SK-N-MC (cell line): ENCODE measurements at regions not wholly inside any gene's neighbourhood (a gene's known extent, or its start where the extent isn't known, plus 50 kb on each side); places are given as distances from the start of the nearest gene placed in this dataset.
"Not testable (repeated sequence)": the region's sequence is repeated elsewhere in the genome, so short reads cannot be mapped to it uniquely, and the experiment has no call there.

Experiments used
- DNase-seq: peaks from one replicate; pipeline ENCODE4 v3.0.0-alpha.2; 2011; ENCODE audit warnings: low read depth, low spot score
- H3K27ac ChIP-seq: fragments of 200-600 bp; sonication (generic); 2 replicates; pipeline ENCODE4 v1.5.1; 2016; ENCODE audit warnings: mixed run types
- H3K36me3 ChIP-seq: fragments of 200-600 bp; sonication (generic); 2 replicates; pipeline ENCODE4 v1.6.1; 2017; ENCODE audit warnings: antibody characterized with exemption, low read length, mixed read lengths; ENCODE audit not compliant: insufficient read depth
- H3K4me3 ChIP-seq: fragments of 200-600 bp; sonication (generic); 2 replicates; pipeline ENCODE4 v1.5.1; 2016
- H3K9ac ChIP-seq: fragments of 200-600 bp; sonication (generic); 2 replicates; pipeline ENCODE4 v1.8.0; 2017; ENCODE audit warnings: mixed run types, mixed read lengths; ENCODE audit not compliant: insufficient read length
- H3K9me3 ChIP-seq: fragments of 200-600 bp; sonication (generic); 2 replicates; pipeline ENCODE4 v1.6.1; 2017; ENCODE audit warnings: low read depth, mild to moderate bottlenecking, antibody characterized with exemption, low read length, moderate library complexity, mixed read lengths
- EZH2 ChIP-seq: fragments of 200-600 bp; sonication (generic); IDR thresholded peaks from one replicate; pipeline ENCODE4 v1.6.1; 2017; ENCODE audit warnings: antibody characterized with exemption
- FOXP2 ChIP-seq: optimal IDR thresholded peaks from 2 replicates; pipeline ENCODE3; 2011; ENCODE audit warnings: mild to moderate bottlenecking, moderate library complexity; ENCODE audit not compliant: insufficient read depth; ENCODE audit errors: extremely low read length, control extremely low read depth
- POLR2AphosphoS5 ChIP-seq: IDR thresholded peaks from 2 replicates; pipeline ENCODE4 v1.6.1; 2012; ENCODE audit warnings: mild to moderate bottlenecking, low read depth, low read length, borderline replicate concordance

- Histone ChIP-seq H3K36me3 (peaks cover 33% of the 10 kb centered on the region), H3K27ac (peak overlapping the region; percentile 93), H3K9ac (no peak overlapping the region), H3K4me3 (peak overlapping the region; percentile 51), H3K9me3 (no peaks in the 10 kb centered on the region)
- TF ChIP-seq POLR2AphosphoS5 (no peak), FOXP2 (no peak), EZH2 (no peak)
- no peak for DNase-seq
Measured at GRCh38 chr14:71354801-71355200, 447.5 kb downstream of the PCNX1 start.

GRCh38 chr14:71355324-71356201 lies 448.3 kb downstream of the PCNX1 start:
- Histone ChIP-seq H3K9ac (peak overlapping the region; percentile 52), H3K4me3 (peak overlapping the region; percentile 51), H3K36me3 (peaks cover 33% of the 10 kb centered on the region), H3K27ac (peak overlapping the region; percentile 93), H3K9me3 (no peaks in the 10 kb centered on the region)
- no peak for TF ChIP-seq POLR2AphosphoS5
- TF ChIP-seq FOXP2, result no peak
- TF ChIP-seq EZH2, result no peak
- DNase-seq, result no peak

- H3K27ac ChIP-seq, result 0 out of 2 replicates have a peak overlapping the region, but pooled peaks have one; percentile 17
- no peak for DNase-seq
- TF ChIP-seq POLR2AphosphoS5 (no peak), EZH2 (no peak), FOXP2 (no peak)
Measured at GRCh38 chr14:71358209-71358931, 451.1 kb downstream of the PCNX1 start.

GRCh38 chr14:71358932-71359421 lies 451.7 kb downstream of the PCNX1 start:
- Histone ChIP-seq H3K36me3 (peaks cover 22% of the 10 kb centered on the region), H3K27ac (peak overlapping the region; percentile 97; the same call in 1 of the 2 replicates)
- not testable (repeated sequence) for H3K9me3 ChIP-seq, DNase-seq, H3K9ac ChIP-seq, H3K4me3 ChIP-seq

More at GRCh38 chr14:71358209-71358931, 451.1 kb downstream of the PCNX1 start:
- H3K36me3 ChIP-seq, result peaks cover 24% of the 10 kb centered on the region
- no peak overlapping the region for H3K4me3 ChIP-seq
- no peaks in the 10 kb centered on the region for H3K9me3 ChIP-seq
- H3K9ac ChIP-seq, result no peak overlapping the region

- H3K27ac ChIP-seq, result peak overlapping the region; percentile 97
- no peak for TF ChIP-seq EZH2
- no peak for TF ChIP-seq POLR2AphosphoS5
- TF ChIP-seq FOXP2, result no peak
- H3K9ac ChIP-seq, result no peak overlapping the region
- no peak overlapping the region for H3K4me3 ChIP-seq
- no peaks in the 10 kb centered on the region for H3K9me3 ChIP-seq
- peaks cover 22% of the 10 kb centered on the region for H3K36me3 ChIP-seq
- no peak for DNase-seq
Measured at GRCh38 chr14:71359823-71360222, 452.6 kb downstream of the PCNX1 start.

GRCh38 chr14:71361336-71361735 lies 454.1 kb downstream of the PCNX1 start:
- H3K9ac ChIP-seq, result peak overlapping the region; percentile 58
- peak overlapping the region; percentile 26 for H3K4me3 ChIP-seq
- no peak for DNase-seq
- no peaks in the 10 kb centered on the region for H3K9me3 ChIP-seq
- TF ChIP-seq EZH2 (no peak), FOXP2 (no peak), POLR2AphosphoS5 (no peak)
- peak overlapping the region; percentile 97 for H3K27ac ChIP-seq
- peaks cover 22% of the 10 kb centered on the region for H3K36me3 ChIP-seq

GRCh38 chr14:71361874-71362273 lies 454.6 kb downstream of the PCNX1 start:
- Histone ChIP-seq H3K36me3 (peaks cover 22% of the 10 kb centered on the region), H3K4me3 (peak overlapping the region; percentile 26; the same call in 1 of the 2 replicates), H3K27ac (peak overlapping the region; percentile 97), H3K9ac (peak overlapping the region; percentile 58), H3K9me3 (no peaks in the 10 kb centered on the region)
- DNase-seq, result no peak
- TF ChIP-seq FOXP2 (no peak), POLR2AphosphoS5 (no peak), EZH2 (no peak)

GRCh38 chr14:71362282-71362681 lies 455.0 kb downstream of the PCNX1 start:
- peak overlapping the region; percentile 67 for H3K4me3 ChIP-seq
- H3K36me3 ChIP-seq, result peaks cover 21% of the 10 kb centered on the region
- DNase-seq, result no peak
- peak overlapping the region; percentile 80 for H3K9ac ChIP-seq
- peak overlapping the region; percentile 97 for H3K27ac ChIP-seq
- no peak for TF ChIP-seq FOXP2
- no peak for TF ChIP-seq POLR2AphosphoS5
- TF ChIP-seq EZH2, result no peak
- H3K9me3 ChIP-seq, result no peaks in the 10 kb centered on the region
